GM19372 (cell line): ENCODE measurements at regions not wholly inside any gene's neighbourhood (a gene's known extent, or its start where the extent isn't known, plus 50 kb on each side); places are given as distances from the start of the nearest gene placed in this dataset.

Experiments used
- ATAC-seq: cut with Tn5 transposase; IDR thresholded peaks from one replicate; pipeline ENCODE4 v1.9.1; 2021; ENCODE audit warnings: mild to moderate bottlenecking, low read depth, moderate library complexity; ENCODE audit not compliant: unreplicated experiment

GRCh38 chr5:67363963-67364362, 167.4 kb upstream of the CD180 start:
- ATAC-seq = no peak

GRCh38 chr5:67363180-67363709, 166.6 kb upstream of the CD180 start:
- ATAC-seq = no peak

GRCh38 chr5:67361932-67362729, 165.5 kb upstream of the CD180 start:
- no peak for ATAC-seq

GRCh38 chr5:67360047-67360446, 163.4 kb upstream of the CD180 start:
- ATAC-seq = no peak

GRCh38 chr5:67358186-67358585, 161.6 kb upstream of the CD180 start:
- ATAC-seq = no peak

GRCh38 chr5:67355120-67355713, 158.6 kb upstream of the CD180 start:
- ATAC-seq = no peak

- no peak for ATAC-seq
Measured at GRCh38 chr5:67353500-67354450, 157.2 kb upstream of the CD180 start.

- ATAC-seq = no peak
Measured at GRCh38 chr5:67350618-67351201, 154.1 kb upstream of the CD180 start.

- ATAC-seq = no peak
Measured at GRCh38 chr5:67350185-67350584, 153.6 kb upstream of the CD180 start.

GRCh38 chr5:67347821-67348220, 151.2 kb upstream of the CD180 start:
- no peak for ATAC-seq

GRCh38 chr5:67346611-67347010, 150.0 kb upstream of the CD180 start:
- no peak for ATAC-seq

- ATAC-seq = no peak
Measured at GRCh38 chr5:67344870-67345269, 148.3 kb upstream of the CD180 start.

- ATAC-seq = no peak
Measured at GRCh38 chr5:67343835-67344234, 147.2 kb upstream of the CD180 start.

GRCh38 chr5:67341478-67341877, 144.9 kb upstream of the CD180 start:
- ATAC-seq = no peak

GRCh38 chr5:67339219-67339767, 142.7 kb upstream of the CD180 start:
- no peak for ATAC-seq

GRCh38 chr5:67338421-67338820, 141.8 kb upstream of the CD180 start:
- no peak for ATAC-seq

- no peak for ATAC-seq
Measured at GRCh38 chr5:67337751-67338150, 141.2 kb upstream of the CD180 start.

- ATAC-seq = no peak
Measured at GRCh38 chr5:67335426-67335825, 138.8 kb upstream of the CD180 start.

GRCh38 chr5:67334373-67334772, 137.8 kb upstream of the CD180 start:
- no peak for ATAC-seq

- ATAC-seq = no peak
Measured at GRCh38 chr5:67333171-67333570, 136.6 kb upstream of the CD180 start.
